ENCODE measurements at regions not wholly inside any gene's neighbourhood (a gene's known extent, or its start where the extent isn't known, plus 50 kb on each side); places are given as distances from the start of the nearest gene placed in this dataset.
"Not testable (repeated sequence)": the region's sequence is repeated elsewhere in the genome, so short reads cannot be mapped to it uniquely, and the experiment has no call there.

DNA sequence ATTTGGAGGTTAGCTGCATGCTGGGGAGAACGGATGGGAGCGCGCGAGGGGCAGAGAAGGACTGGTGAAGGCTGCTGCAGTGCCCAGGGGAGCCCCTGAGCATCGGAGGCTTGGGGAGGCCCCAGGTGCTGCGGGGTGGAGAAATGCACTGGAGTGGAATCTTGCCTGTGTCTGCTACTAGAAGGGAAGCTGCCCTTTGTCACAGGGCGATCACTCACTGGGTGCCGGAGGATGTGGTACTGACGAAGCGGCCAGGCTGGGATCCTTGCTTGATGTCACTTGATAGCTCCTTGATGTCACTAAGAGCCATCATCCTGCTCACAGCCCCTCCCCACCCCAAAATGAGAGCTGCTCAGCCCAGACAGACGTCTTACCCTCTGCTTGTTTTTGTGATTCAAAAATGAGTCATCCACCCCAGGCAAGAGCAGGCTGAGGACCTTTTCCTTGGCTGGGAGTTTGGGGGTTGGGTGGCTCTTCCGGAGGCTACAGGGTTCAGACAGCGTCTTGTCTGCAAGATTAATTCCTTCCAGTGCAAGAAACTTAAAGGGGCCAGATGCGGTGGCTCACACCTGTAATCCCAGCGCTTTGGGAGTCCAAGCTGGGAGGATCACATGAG, 62.6 kb upstream of the PMEPA1 start:
- peak; percentile 23 for DNase-seq
- Mint-ChIP-seq H3K27me3 (ENCODE audit: low read depth) (peaks cover 19% of the 10 kb centered on the region), H3K4me3 (no peak overlapping the region), H3K9me3 (ENCODE audit: insufficient read depth) (no peaks in the 10 kb centered on the region), H3K36me3 (ENCODE audit: low read depth) (no peaks in the 10 kb centered on the region), H3K4me1 (ENCODE audit: low read depth) (peaks cover 7% of the 10 kb centered on the region), H3K27ac (no peak overlapping the region)
- ChIA-PET CTCF (no interaction called here), POLR2A (no interaction called here)
- no peak for ATAC-seq

DNA sequence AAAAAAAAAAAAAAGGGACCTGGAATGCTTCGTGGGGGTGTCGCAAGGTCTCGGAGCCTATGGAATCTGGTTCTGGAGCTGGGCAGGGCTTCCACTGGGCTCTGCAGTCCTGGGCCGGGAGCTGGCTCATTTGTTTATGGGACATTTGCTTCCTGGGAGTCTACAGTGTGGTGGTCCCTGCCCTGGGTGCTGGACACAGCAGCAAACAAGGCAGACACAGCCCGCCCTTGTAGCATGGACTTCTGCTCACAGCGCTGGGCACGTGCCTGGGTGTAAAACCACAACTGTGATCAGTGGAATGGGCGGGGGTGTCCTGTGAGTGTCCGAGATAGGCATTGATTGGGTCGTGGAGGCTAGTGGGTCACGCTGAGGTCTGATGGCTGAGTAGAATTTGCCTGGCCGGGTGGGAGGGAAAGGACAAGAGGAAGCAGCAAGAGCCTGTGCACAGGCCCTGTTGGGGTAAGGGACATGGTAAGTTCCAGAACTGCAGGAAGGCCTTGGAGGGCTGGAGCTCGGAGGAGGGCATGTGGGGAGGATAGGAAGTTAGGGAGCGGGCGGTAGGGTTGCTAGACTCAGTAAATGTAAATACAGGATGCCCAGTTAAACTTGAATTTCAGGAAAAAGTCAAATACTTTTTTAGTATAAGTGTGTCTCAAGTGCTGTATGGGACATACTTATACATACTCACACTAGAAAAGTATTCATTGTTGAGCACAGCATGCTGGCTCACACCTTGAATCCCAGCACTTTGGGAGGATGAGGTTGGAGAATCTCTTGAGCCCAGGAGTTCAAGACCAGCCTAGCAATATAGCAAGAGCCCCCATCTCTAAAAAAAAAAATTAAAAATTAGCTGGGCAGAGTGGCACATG, 61.3 kb upstream of the PMEPA1 start:
- ATAC-seq (no peak), DNase-seq (no peak)
- POLR2A ChIA-PET, result no interaction called here
- Mint-ChIP-seq H3K27me3 (ENCODE audit: low read depth) (peaks cover 14% of the 10 kb centered on the region), H3K36me3 (ENCODE audit: low read depth) (no peaks in the 10 kb centered on the region), H3K9me3 (ENCODE audit: insufficient read depth) (no peaks in the 10 kb centered on the region), H3K4me1 (ENCODE audit: low read depth) (peaks cover 7% of the 10 kb centered on the region), H3K4me3 (no peak overlapping the region), H3K27ac (no peak overlapping the region)
- CTCF ChIA-PET, result no interaction called here

DNA sequence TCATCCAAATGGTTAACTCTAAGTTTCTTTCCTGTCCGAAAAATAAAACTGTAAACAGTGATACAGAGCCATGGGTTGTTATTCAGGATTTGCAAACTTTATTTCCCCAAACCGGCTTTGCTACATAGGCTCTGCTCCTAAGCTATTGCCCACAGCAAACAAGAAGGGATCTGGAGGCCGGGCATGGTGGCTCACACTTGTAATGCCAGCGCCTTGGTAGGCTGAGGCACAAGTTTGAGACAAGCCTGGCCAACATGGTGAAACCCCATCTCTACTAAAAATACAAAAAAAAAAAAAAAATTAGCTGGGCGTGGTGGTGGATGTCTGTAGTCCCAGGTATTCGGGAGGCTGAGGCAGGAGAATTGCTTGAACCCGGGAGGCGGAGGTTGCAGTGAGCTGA, 60.6 kb upstream of the PMEPA1 start:
- not testable (repeated sequence) for ATAC-seq

DNA sequence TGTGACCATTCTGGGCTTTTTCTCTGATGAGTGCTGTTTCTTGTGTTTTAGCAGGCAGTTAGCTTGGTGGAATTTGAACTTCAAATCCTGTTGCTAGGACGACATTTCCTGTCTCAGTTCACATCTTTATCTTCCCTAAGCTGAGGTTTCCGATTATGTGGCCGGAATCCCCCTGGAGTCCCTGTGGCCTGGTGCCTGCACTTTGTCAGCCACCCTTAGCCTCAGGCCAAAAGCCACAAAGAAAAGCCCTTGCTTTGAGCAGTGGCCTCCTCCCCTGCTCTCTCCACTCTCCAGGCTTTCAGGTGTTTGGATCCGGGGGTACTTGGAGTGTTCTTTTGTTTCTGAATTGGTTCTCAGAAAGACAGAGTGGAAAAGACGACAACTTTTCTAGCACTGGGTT, 59.9 kb upstream of the PMEPA1 start:
- Mint-ChIP-seq H3K27ac (no peak overlapping the region), H3K36me3 (ENCODE audit: low read depth) (no peaks in the 10 kb centered on the region), H3K9me3 (ENCODE audit: insufficient read depth) (no peaks in the 10 kb centered on the region), H3K27me3 (ENCODE audit: low read depth) (peaks cover 12% of the 10 kb centered on the region), H3K4me1 (ENCODE audit: low read depth) (peaks cover 7% of the 10 kb centered on the region), H3K4me3 (no peak overlapping the region)
- ChIA-PET CTCF (no interaction called here), POLR2A (no interaction called here)
- ATAC-seq, result no peak
- no peak for DNase-seq

More for the DNA sequence above, 60.6 kb upstream of the PMEPA1 start:
- CTCF ChIA-PET; POLR2A ChIA-PET; DNase-seq; H3K27ac Mint-ChIP-seq; H3K4me3 Mint-ChIP-seq; H3K36me3 Mint-ChIP-seq (ENCODE audit: low read depth); H3K9me3 Mint-ChIP-seq (ENCODE audit: insufficient read depth); H3K4me1 Mint-ChIP-seq (ENCODE audit: low read depth): not testable (repeated sequence)
- peaks cover 12% of the 10 kb centered on the region for H3K27me3 Mint-ChIP-seq (ENCODE audit: low read depth)

DNA sequence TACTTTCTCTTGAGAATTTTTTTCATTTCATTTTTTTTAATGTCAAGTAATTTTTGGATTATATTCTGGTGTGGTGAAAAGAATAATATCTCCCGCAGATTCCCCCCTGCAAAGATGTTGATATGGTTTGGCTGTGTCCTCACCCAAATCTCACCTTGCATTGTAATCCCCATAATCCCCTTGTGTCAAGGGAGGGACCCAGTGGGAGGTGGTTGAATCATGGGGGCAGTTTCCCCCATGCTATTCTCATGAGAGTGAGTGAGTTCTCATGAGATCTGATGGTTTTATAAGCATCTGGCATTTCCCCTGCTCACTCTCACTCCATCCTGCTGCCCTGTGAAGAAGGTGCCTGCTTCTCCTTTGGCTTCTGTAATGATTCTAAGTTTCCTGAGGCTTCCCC, 58.7 kb upstream of the PMEPA1 start:
- POLR2A ChIA-PET, result no interaction called here
- H3K4me1 Mint-ChIP-seq (ENCODE audit: low read depth), result peaks cover 7% of the 10 kb centered on the region
- no peak overlapping the region for H3K27ac Mint-ChIP-seq
- H3K36me3 Mint-ChIP-seq (ENCODE audit: low read depth), result no peaks in the 10 kb centered on the region
- H3K9me3 Mint-ChIP-seq (ENCODE audit: insufficient read depth), result no peaks in the 10 kb centered on the region
- H3K4me3 Mint-ChIP-seq, result no peak overlapping the region
- CTCF ChIA-PET, result no interaction called here
- ATAC-seq (no peak), DNase-seq (no peak)
- peaks cover 15% of the 10 kb centered on the region for H3K27me3 Mint-ChIP-seq (ENCODE audit: low read depth)

DNA sequence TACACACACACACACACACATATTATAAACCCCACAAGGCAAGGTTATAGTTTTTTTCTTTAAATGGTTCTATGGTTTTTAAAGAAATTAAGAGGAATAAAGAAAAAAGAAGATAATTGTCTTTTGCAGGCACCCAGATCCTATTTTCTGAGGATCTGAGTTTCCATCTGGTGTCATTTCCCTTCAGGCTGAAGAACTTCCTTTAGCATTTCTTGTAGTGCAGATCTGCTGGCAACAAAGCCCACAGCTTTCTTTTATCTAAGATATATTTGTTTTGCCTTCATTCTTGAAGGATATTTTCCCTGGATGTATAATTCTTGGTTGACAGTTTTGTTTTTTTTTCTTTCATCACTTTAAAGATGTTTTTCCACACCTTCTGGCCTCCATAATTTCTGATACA, 57.6 kb upstream of the PMEPA1 start:
- ATAC-seq (no peak), DNase-seq (no peak)
- Mint-ChIP-seq H3K27ac (no peak overlapping the region), H3K36me3 (ENCODE audit: low read depth) (no peaks in the 10 kb centered on the region), H3K4me3 (no peak overlapping the region), H3K9me3 (ENCODE audit: insufficient read depth) (no peaks in the 10 kb centered on the region), H3K27me3 (ENCODE audit: low read depth) (peaks cover 15% of the 10 kb centered on the region), H3K4me1 (ENCODE audit: low read depth) (peaks cover 7% of the 10 kb centered on the region)
- ChIA-PET POLR2A (no interaction called here), CTCF (no interaction called here)

DNA sequence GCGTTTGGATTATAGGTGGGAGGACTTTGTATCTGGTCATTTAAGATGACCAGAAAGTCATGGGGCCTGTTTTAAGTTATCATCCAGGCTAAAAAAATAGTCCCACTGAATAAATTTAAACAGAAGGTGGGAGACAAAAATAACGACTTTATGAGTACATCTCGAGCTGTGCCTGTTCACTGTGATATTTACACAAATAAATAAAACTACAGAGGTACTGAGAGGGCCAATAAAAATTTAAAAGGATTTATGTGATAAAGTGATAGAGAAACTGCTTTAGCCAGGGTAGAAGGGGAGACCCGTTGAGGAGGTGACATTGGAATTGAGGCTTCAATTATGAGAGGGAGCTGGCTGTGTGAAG, 53.4 kb upstream of the PMEPA1 start:
- Mint-ChIP-seq H3K4me3 (no peak overlapping the region), H3K36me3 (ENCODE audit: low read depth) (no peaks in the 10 kb centered on the region), H3K9me3 (ENCODE audit: insufficient read depth) (no peaks in the 10 kb centered on the region), H3K27me3 (ENCODE audit: low read depth) (peaks cover 12% of the 10 kb centered on the region), H3K4me1 (ENCODE audit: low read depth) (no peaks in the 10 kb centered on the region), H3K27ac (no peak overlapping the region)
- ATAC-seq, result no peak
- ChIA-PET POLR2A (no interaction called here), CTCF (no interaction called here)
- no peak for DNase-seq

DNA sequence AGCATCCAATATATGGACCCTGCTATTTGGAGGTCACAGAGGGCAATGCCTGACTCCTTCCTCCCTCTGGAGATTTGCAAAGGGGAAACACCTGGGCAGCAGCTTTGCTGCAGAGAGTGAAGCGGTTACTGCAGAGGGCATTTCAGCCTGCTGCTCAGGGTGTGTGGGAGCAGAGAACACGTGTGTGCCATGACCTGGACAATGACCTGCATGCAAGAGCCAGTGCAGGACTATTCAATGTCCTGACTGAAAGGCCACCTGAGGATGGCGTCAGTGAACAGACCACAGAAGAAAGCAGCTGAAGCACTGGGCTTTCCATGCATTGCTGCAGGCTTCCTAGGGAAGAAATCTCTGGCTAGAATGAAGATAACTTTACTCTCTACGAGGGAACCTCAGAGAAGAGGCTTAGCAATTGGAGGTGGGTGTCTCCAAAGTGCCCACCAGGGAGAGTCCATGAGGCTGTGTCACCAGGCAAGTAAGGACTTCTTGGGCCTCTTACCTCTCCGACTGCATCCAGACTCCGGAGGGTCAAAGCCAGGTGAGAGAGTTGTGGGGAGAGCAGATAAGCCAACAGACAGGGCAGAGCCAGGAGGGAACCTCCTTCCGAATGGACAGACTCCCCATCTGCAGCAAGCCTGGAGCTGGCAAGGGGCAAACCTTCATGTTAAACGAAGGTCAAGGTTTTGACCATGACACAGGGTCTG, 52.9 kb upstream of the PMEPA1 start:
- Mint-ChIP-seq H3K9me3 (ENCODE audit: insufficient read depth) (no peaks in the 10 kb centered on the region), H3K4me1 (ENCODE audit: low read depth) (no peaks in the 10 kb centered on the region), H3K36me3 (ENCODE audit: low read depth) (no peaks in the 10 kb centered on the region), H3K27me3 (ENCODE audit: low read depth) (peaks cover 8% of the 10 kb centered on the region), H3K27ac (no peak overlapping the region), H3K4me3 (no peak overlapping the region)
- ATAC-seq, result no peak
- ChIA-PET CTCF (no interaction called here), POLR2A (no interaction called here)
- no peak for DNase-seq

DNA sequence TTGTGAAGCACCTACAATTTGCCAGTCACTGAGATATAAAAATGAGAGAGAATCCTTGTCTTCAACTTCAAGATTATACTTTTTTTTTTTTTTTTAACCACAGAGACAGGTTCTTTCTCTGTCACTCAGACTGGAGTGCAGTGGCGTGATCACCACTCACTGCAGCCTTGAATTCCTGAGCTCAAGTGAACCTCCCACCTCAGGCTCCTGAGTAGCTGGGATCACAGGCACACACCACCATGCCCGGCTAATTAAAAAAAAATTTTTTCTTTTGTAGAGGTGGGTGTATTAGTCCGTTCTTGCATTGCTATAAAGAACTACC, 51.6 kb upstream of the PMEPA1 start:
- no peak overlapping the region for H3K4me3 Mint-ChIP-seq

DNA sequence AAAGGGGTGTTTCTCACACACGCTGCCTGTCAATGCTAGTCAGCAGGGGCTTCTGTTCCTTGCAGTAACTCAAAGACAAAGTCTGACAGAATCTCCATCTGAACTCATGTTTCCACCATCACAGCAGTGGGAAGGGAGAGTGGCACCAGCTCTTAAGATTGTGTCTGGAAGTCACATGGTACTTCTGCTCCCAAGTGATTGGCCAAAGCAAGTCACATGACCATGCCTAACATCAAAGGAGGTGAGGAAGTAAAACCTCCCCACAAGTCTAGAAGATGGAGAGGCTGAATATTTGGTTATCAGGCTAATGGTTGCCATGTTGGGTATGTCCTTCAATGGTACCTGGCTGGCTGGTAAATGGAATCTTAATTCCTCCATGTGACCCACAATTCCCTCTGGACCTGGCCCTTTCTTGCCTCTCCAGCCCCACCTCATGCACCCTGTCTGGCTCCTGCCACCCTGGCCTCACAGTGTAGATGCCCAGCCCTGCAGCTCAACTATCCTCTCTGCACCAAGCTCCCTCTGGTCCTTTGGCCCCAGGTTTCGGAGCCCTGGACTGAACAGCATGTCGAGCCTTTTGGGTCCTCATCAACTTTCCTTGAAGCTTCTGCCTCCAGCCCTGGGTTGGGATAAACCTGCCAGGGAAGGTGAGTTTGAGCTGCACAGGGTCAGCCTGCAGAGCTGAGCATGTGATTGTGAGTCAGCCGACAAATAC, 51.0 kb upstream of the PMEPA1 start:
- no peaks in the 10 kb centered on the region for H3K36me3 Mint-ChIP-seq (ENCODE audit: low read depth)

More for the DNA sequence above, 51.6 kb upstream of the PMEPA1 start:
- no peak overlapping the region for H3K27ac Mint-ChIP-seq
- DNase-seq (no peak), ATAC-seq (no peak)
- no peaks in the 10 kb centered on the region for H3K4me1 Mint-ChIP-seq (ENCODE audit: low read depth)
- H3K36me3 Mint-ChIP-seq (ENCODE audit: low read depth), result no peaks in the 10 kb centered on the region
- ChIA-PET POLR2A (no interaction called here), CTCF (no interaction called here)
- H3K9me3 Mint-ChIP-seq (ENCODE audit: insufficient read depth), result no peaks in the 10 kb centered on the region
- H3K27me3 Mint-ChIP-seq (ENCODE audit: low read depth), result peaks cover 5% of the 10 kb centered on the region

DNA sequence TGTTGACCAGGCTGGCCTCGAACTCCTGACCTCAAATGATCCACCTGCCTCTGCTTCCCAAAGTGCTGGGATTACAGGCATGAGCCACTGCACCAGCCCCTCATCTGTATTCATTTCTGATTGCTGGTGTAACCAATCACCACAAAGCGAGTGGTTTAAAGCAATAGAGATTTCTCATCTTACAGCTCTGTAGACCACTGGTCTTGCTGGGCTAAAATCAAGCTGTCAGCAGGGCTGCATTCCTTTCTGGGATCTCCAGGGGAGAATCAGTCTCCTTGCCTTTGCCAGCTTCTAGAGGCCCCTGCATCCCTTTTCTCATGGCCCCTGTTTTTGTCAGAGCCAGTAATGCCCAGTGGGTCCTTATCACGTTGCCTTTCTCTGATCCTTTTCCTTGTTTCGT, 49.9 kb upstream of the PMEPA1 start:
- H3K27ac Mint-ChIP-seq, result no peak overlapping the region
- H3K9me3 Mint-ChIP-seq (ENCODE audit: insufficient read depth), result no peaks in the 10 kb centered on the region
- ChIA-PET CTCF (no interaction called here), POLR2A (no interaction called here)
- H3K27me3 Mint-ChIP-seq (ENCODE audit: low read depth), result peaks cover 5% of the 10 kb centered on the region
- H3K36me3 Mint-ChIP-seq (ENCODE audit: low read depth), result no peaks in the 10 kb centered on the region
- ATAC-seq (no peak), DNase-seq (no peak)
- no peak overlapping the region for H3K4me3 Mint-ChIP-seq
- no peaks in the 10 kb centered on the region for H3K4me1 Mint-ChIP-seq (ENCODE audit: low read depth)

More for the DNA sequence above, 51.0 kb upstream of the PMEPA1 start:
- no peak for DNase-seq
- Mint-ChIP-seq H3K9me3 (ENCODE audit: insufficient read depth) (no peaks in the 10 kb centered on the region), H3K27ac (no peak overlapping the region), H3K4me3 (no peak overlapping the region), H3K27me3 (ENCODE audit: low read depth) (peaks cover 5% of the 10 kb centered on the region), H3K4me1 (ENCODE audit: low read depth) (no peaks in the 10 kb centered on the region)
- ChIA-PET CTCF (no interaction called here), POLR2A (no interaction called here)
- ATAC-seq, result no peak
